ENCODE measurements at regions not wholly inside any gene's neighbourhood (a gene's known extent, or its start where the extent isn't known, plus 50 kb on each side); places are given as distances from the start of the nearest gene placed in this dataset.

DNA sequence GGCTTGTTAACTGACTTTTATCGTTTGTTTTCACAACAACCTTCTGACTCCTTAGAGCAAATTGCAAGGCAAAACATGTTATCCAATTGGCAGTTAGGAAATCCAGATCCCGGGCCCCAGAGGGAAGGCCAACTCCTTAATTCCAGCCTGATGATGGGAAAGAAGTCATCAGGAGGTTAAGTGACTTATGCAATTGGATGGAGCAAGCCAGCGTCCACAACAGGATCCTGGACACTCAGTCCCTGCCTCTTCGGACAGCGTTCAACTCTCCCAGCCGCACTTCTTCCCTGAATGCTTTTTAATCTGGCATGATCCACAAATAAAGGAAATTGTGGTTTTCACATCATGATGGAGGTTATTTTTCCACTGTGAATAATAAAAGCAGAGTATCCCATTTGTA is 310.1 kb downstream of the RAB28 start:
- Histone ChIP-seq H3K4me3 (ENCODE audit: low read length in 2 of 2) (no peak overlapping the region), H3K27ac (ENCODE audit: low read depth in 2 of 2, low read length in 2 of 2) (no peak overlapping the region), H3K27me3 (ENCODE audit: control insufficient read depth in 2 of 2, insufficient read depth in 2 of 2, low read length in 2 of 2) (no peaks in the 10 kb centered on the region), H3K36me3 (ENCODE audit: control insufficient read depth in 2 of 2, insufficient read depth in 2 of 2, low read length in 2 of 2) (no peaks in the 10 kb centered on the region), H3K4me1 (ENCODE audit: control insufficient read depth in 2 of 2, insufficient read depth in 2 of 2, low read length in 2 of 2) (no peaks in the 10 kb centered on the region), H3K9ac (ENCODE audit: low read depth in 1 of 2, low read length in 2 of 2) (no peak overlapping the region), H3K9me3 (ENCODE audit: control insufficient read depth in 2 of 2, low read length in 2 of 2) (no peaks in the 10 kb centered on the region)

DNA sequence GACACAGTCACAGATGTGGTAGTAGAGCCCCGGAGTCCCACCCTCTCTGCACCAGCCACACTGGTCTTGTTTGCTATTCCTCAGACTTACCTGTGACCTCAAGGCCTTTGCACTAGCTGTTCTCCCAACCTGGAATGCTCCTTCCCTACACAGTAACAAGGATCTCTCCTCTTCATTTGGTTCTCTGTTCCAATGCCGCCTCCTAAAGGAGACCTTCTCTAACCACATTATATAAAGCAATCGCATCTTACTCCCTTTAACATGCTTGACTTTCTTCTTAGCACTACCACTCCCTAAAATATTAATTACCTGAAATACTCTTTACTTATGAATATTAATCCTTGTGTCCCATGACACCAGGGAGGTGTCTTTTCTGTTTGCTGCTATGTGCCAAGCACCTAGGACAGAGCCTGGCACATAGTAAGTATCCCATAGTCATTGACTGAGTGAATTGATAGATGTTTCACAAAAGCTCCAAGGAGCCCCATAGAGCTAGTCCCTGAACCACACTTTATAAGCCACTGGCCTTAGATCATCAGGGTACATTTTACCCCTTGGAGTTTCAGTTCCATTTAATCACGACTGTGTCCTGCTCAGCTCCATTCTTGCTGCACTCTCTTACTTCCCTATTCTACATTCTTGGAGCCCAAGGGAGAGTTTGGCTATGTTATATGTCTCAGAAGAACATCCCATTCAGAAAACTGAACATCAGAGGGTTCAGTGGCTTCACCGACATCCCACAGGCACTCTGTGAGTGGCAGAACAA is 312.7 kb downstream of the RAB28 start:
- no peak overlapping the region for H3K27ac ChIP-seq (ENCODE audit: low read depth in 2 of 2, low read length in 2 of 2)
- no peaks in the 10 kb centered on the region for H3K9me3 ChIP-seq (ENCODE audit: control insufficient read depth in 2 of 2, low read length in 2 of 2)

DNA sequence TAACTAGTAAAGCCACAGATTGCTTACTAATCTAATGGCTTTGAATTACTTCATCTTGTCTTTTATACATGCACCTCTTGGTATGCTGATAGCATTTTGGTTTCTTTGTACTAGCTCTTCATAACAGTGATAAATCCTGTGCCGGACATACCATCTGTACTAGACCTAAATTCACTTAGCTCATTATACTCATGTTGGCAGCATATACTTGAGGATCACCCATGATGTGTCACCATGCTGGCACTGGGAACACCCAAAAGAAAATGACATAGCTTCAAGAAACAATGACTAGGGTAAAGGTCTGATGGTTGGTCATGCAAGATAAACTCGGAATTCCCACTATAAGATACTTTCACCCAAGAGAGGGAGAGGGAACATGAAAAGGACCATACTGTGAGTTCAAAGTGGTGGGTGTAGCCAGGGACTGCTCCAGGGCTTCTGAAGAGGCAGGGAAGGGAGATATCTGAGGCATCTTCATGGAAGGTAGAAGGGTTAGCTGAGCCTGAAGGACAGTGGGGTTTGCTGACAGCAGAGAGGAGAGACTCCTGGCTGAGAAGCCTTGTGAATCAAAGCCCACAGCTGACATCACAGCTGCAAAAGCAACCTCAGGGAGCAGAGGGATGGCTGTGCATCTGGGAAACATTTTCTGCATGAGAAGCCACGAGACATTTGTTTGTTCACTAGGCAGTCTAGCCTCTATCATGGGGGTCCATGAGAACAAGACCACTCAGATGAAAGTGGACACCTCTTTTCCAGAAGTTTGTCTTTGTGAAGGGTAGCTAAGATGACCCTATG is 314.2 kb downstream of the RAB28 start:
- Histone ChIP-seq H3K27ac (ENCODE audit: low read depth in 2 of 2, low read length in 2 of 2) (no peak overlapping the region), H3K36me3 (ENCODE audit: control insufficient read depth in 2 of 2, insufficient read depth in 2 of 2, low read length in 2 of 2) (no peaks in the 10 kb centered on the region), H3K4me3 (ENCODE audit: low read length in 2 of 2) (no peak overlapping the region), H3K4me1 (ENCODE audit: control insufficient read depth in 2 of 2, insufficient read depth in 2 of 2, low read length in 2 of 2) (no peaks in the 10 kb centered on the region), H3K9me3 (ENCODE audit: control insufficient read depth in 2 of 2, low read length in 2 of 2) (no peaks in the 10 kb centered on the region), H3K27me3 (ENCODE audit: control insufficient read depth in 2 of 2, insufficient read depth in 2 of 2, low read length in 2 of 2) (no peaks in the 10 kb centered on the region), H3K9ac (ENCODE audit: low read depth in 1 of 2, low read length in 2 of 2) (no peak overlapping the region)

More for the DNA sequence above, 312.7 kb downstream of the RAB28 start:
- Histone ChIP-seq H3K9ac (ENCODE audit: low read depth in 1 of 2, low read length in 2 of 2) (no peak overlapping the region), H3K4me1 (ENCODE audit: control insufficient read depth in 2 of 2, insufficient read depth in 2 of 2, low read length in 2 of 2) (no peaks in the 10 kb centered on the region), H3K4me3 (ENCODE audit: low read length in 2 of 2) (no peak overlapping the region), H3K27me3 (ENCODE audit: control insufficient read depth in 2 of 2, insufficient read depth in 2 of 2, low read length in 2 of 2) (no peaks in the 10 kb centered on the region), H3K36me3 (ENCODE audit: control insufficient read depth in 2 of 2, insufficient read depth in 2 of 2, low read length in 2 of 2) (no peaks in the 10 kb centered on the region)

DNA sequence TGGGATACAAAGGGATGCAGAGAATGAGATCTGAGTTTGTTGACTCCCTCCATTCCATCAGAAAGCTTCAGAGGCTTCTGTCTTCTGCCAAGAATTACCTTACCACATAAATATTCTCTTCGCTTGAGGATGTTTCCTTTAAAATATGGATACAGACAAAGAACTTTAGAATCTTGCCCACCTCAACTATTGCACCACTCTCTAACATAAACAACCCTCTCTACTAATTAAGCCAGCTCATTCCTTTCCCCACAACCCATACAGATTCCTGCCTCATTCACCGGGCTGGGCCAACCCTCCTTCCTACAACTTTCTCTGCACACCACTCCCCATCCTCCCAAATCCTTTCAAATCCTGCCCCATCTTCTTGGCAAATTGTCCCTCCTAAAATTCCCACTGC is 315.8 kb downstream of the RAB28 start:
- Histone ChIP-seq H3K36me3 (ENCODE audit: control insufficient read depth in 2 of 2, insufficient read depth in 2 of 2, low read length in 2 of 2) (no peaks in the 10 kb centered on the region), H3K9ac (ENCODE audit: low read depth in 1 of 2, low read length in 2 of 2) (no peak overlapping the region), H3K27me3 (ENCODE audit: control insufficient read depth in 2 of 2, insufficient read depth in 2 of 2, low read length in 2 of 2) (no peaks in the 10 kb centered on the region), H3K4me3 (ENCODE audit: low read length in 2 of 2) (no peak overlapping the region), H3K27ac (ENCODE audit: low read depth in 2 of 2, low read length in 2 of 2) (no peak overlapping the region), H3K9me3 (ENCODE audit: control insufficient read depth in 2 of 2, low read length in 2 of 2) (no peaks in the 10 kb centered on the region), H3K4me1 (ENCODE audit: control insufficient read depth in 2 of 2, insufficient read depth in 2 of 2, low read length in 2 of 2) (no peaks in the 10 kb centered on the region)

DNA sequence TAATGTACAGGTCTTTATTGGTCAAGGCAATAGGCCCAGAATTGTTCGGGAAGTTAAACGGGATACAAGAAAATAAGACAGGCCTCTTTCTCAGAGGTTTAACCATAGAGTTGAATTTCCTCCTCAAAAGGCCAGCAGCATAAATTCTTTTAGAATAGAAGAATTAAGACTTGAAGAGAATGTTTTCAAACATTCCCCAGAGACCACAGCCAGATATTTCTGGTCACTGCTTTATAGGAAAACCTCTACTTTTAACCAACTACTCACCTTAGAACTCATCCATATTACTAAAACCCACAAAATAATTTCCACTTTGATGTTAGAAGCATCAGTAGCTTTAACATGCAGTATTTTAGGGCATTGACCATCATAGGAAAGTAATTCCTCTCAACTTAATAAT is 317.9 kb downstream of the RAB28 start:
- no peak overlapping the region for H3K4me3 ChIP-seq (ENCODE audit: low read length in 2 of 2)
- H3K27me3 ChIP-seq (ENCODE audit: control insufficient read depth in 2 of 2, insufficient read depth in 2 of 2, low read length in 2 of 2), result no peaks in the 10 kb centered on the region
- H3K36me3 ChIP-seq (ENCODE audit: control insufficient read depth in 2 of 2, insufficient read depth in 2 of 2, low read length in 2 of 2), result no peaks in the 10 kb centered on the region
- no peaks in the 10 kb centered on the region for H3K9me3 ChIP-seq (ENCODE audit: control insufficient read depth in 2 of 2, low read length in 2 of 2)
- no peak overlapping the region for H3K9ac ChIP-seq (ENCODE audit: low read depth in 1 of 2, low read length in 2 of 2)
- no peaks in the 10 kb centered on the region for H3K4me1 ChIP-seq (ENCODE audit: control insufficient read depth in 2 of 2, insufficient read depth in 2 of 2, low read length in 2 of 2)
- H3K27ac ChIP-seq (ENCODE audit: low read depth in 2 of 2, low read length in 2 of 2), result no peak overlapping the region

DNA sequence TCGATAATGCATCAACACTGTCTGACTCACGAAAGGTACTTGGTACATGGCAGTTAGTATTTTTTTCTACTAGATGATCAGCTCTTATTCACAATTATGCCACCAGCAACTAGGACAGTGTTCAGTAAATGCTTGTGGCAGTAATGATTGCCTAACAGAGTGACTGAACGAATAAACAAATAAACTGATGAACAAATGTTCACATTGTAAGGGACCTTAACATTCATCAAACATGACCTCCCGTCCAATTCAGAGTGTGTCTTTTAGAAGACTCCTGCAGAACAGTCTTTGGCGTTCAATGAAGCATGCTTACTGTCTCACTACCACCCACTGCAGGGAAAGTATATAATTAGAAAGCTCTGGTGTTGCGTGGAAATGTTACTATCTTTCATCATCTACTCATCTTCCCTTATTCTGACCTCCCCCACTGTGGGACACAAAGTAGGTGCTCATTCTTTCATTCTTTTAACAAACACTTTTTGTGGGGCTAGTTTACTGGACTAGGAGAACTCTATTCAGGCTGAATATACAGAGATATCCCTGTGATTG is 319.3 kb downstream of the RAB28 start:
- H3K9ac ChIP-seq (ENCODE audit: low read depth in 1 of 2, low read length in 2 of 2), result no peak overlapping the region
- H3K4me1 ChIP-seq (ENCODE audit: control insufficient read depth in 2 of 2, insufficient read depth in 2 of 2, low read length in 2 of 2), result no peaks in the 10 kb centered on the region
- H3K27ac ChIP-seq (ENCODE audit: low read depth in 2 of 2, low read length in 2 of 2), result no peak overlapping the region
- no peak overlapping the region for H3K4me3 ChIP-seq (ENCODE audit: low read length in 2 of 2)
- H3K36me3 ChIP-seq (ENCODE audit: control insufficient read depth in 2 of 2, insufficient read depth in 2 of 2, low read length in 2 of 2), result no peaks in the 10 kb centered on the region
- no peaks in the 10 kb centered on the region for H3K27me3 ChIP-seq (ENCODE audit: control insufficient read depth in 2 of 2, insufficient read depth in 2 of 2, low read length in 2 of 2)
- no peaks in the 10 kb centered on the region for H3K9me3 ChIP-seq (ENCODE audit: control insufficient read depth in 2 of 2, low read length in 2 of 2)

DNA sequence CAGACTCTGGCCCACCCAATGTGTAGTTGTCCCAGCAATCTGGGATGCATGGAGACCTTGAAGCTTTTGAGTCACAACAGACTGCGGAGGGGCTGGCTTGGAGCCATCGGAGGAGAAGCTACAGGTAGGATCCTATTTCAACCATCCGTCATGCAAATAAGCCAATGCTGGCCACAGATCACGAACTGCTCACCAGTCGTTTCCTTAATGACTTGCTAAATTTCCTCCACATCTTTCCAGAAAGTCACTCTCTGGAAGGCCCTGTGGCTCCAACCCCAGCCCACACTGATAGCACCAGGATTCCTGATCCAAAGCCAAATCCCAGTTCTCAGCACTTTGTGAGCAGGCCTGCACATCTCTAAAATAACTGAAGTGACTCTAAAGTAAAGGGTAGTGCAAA is 321.3 kb downstream of the RAB28 start:
- H3K9ac ChIP-seq (ENCODE audit: low read depth in 1 of 2, low read length in 2 of 2), result no peak overlapping the region
- H3K27me3 ChIP-seq (ENCODE audit: control insufficient read depth in 2 of 2, insufficient read depth in 2 of 2, low read length in 2 of 2), result no peaks in the 10 kb centered on the region
- H3K4me1 ChIP-seq (ENCODE audit: control insufficient read depth in 2 of 2, insufficient read depth in 2 of 2, low read length in 2 of 2), result no peaks in the 10 kb centered on the region
- no peaks in the 10 kb centered on the region for H3K36me3 ChIP-seq (ENCODE audit: control insufficient read depth in 2 of 2, insufficient read depth in 2 of 2, low read length in 2 of 2)
- H3K27ac ChIP-seq (ENCODE audit: low read depth in 2 of 2, low read length in 2 of 2), result no peak overlapping the region
- no peak overlapping the region for H3K4me3 ChIP-seq (ENCODE audit: low read length in 2 of 2)
- H3K9me3 ChIP-seq (ENCODE audit: control insufficient read depth in 2 of 2, low read length in 2 of 2), result no peaks in the 10 kb centered on the region

DNA sequence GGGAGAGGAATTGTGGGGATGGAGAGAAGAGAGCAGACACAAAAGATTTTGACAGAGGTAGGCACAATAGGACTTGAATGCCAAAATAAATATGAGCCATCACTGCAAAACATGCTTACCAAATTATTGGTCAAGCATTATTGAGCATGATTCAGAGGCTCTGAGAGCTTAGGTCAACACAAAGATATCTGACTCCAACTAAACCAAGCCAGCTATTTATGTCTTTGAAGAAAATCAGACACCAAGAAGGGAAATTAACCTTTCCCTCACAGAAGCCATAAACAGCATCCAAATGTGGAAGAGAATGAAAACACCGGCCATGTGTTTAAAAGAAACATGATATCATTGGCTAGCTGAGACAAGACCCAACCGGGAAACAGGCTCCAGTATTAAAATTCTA is 323.2 kb downstream of the RAB28 start:
- Histone ChIP-seq H3K36me3 (ENCODE audit: control insufficient read depth in 2 of 2, insufficient read depth in 2 of 2, low read length in 2 of 2) (no peaks in the 10 kb centered on the region), H3K27me3 (ENCODE audit: control insufficient read depth in 2 of 2, insufficient read depth in 2 of 2, low read length in 2 of 2) (no peaks in the 10 kb centered on the region), H3K9me3 (ENCODE audit: control insufficient read depth in 2 of 2, low read length in 2 of 2) (no peaks in the 10 kb centered on the region), H3K27ac (ENCODE audit: low read depth in 2 of 2, low read length in 2 of 2) (no peak overlapping the region), H3K4me3 (ENCODE audit: low read length in 2 of 2) (no peak overlapping the region), H3K4me1 (ENCODE audit: control insufficient read depth in 2 of 2, insufficient read depth in 2 of 2, low read length in 2 of 2) (no peaks in the 10 kb centered on the region), H3K9ac (ENCODE audit: low read depth in 1 of 2, low read length in 2 of 2) (no peak overlapping the region)

DNA sequence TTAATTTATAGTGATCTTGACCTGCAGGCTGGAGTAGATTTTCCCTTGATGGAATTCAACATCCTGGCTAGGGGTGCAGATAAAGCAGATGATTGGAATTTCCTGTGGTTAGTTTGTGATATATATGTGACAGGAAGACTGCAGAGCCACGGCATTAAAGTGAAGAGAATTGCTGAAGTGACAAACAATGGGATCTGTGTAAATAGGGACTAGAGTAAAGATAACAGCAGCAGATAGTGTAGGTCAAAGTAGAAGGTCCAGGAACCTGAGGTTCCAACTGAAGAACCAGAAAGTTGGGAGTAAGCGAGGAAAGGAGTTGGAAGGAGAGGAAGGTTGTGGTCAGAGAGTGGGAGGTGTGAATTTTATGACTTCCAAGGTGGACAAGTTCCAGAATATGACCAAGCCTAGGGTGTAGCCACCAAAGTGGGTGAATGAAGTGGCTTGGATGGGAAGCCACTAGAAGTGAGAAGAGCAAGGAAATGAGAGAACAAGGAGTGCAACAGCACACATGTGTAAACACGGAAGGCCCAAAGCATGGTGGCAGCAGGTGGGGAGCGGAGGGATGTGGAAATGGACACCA is 325.0 kb downstream of the RAB28 start:
- no peaks in the 10 kb centered on the region for H3K4me1 ChIP-seq (ENCODE audit: control insufficient read depth in 2 of 2, insufficient read depth in 2 of 2, low read length in 2 of 2)

DNA sequence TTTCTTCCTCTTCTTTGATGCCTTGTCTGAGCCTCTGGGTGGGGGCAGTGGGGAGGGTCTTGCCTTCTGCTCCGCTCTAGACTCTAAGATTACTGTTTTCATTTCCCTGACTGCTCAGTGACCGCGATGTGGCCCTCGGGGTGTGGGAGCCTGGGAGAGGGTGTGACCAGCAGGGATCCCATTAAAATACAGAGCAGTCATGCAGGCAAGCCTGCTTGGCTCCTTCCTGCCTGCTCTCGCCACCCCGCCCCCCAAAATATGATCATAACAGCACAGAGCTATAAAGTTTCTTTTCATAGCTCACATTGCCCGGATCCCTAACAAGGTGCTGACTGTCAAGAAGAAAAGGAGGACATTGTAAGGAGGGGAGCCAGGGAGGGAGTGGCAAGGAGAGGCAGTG is 332.9 kb downstream of the RAB28 start:
- no peaks in the 10 kb centered on the region for H3K4me1 ChIP-seq (ENCODE audit: control insufficient read depth in 2 of 2, insufficient read depth in 2 of 2, low read length in 2 of 2)
- H3K27ac ChIP-seq (ENCODE audit: low read depth in 2 of 2, low read length in 2 of 2), result no peak overlapping the region
- H3K9ac ChIP-seq (ENCODE audit: low read depth in 1 of 2, low read length in 2 of 2), result no peak overlapping the region
- H3K9me3 ChIP-seq (ENCODE audit: control insufficient read depth in 2 of 2, low read length in 2 of 2), result no peaks in the 10 kb centered on the region
- H3K4me3 ChIP-seq (ENCODE audit: low read length in 2 of 2), result no peak overlapping the region
- no peaks in the 10 kb centered on the region for H3K27me3 ChIP-seq (ENCODE audit: control insufficient read depth in 2 of 2, insufficient read depth in 2 of 2, low read length in 2 of 2)
- H3K36me3 ChIP-seq (ENCODE audit: control insufficient read depth in 2 of 2, insufficient read depth in 2 of 2, low read length in 2 of 2), result no peaks in the 10 kb centered on the region

More for the DNA sequence above, 325.0 kb downstream of the RAB28 start:
- Histone ChIP-seq H3K4me3 (ENCODE audit: low read length in 2 of 2) (no peak overlapping the region), H3K9me3 (ENCODE audit: control insufficient read depth in 2 of 2, low read length in 2 of 2) (no peaks in the 10 kb centered on the region), H3K36me3 (ENCODE audit: control insufficient read depth in 2 of 2, insufficient read depth in 2 of 2, low read length in 2 of 2) (no peaks in the 10 kb centered on the region), H3K27me3 (ENCODE audit: control insufficient read depth in 2 of 2, insufficient read depth in 2 of 2, low read length in 2 of 2) (no peaks in the 10 kb centered on the region), H3K27ac (ENCODE audit: low read depth in 2 of 2, low read length in 2 of 2) (no peak overlapping the region), H3K9ac (ENCODE audit: low read depth in 1 of 2, low read length in 2 of 2) (no peak overlapping the region)
